ENCODE measurements at regions not wholly inside any gene's neighbourhood (a gene's known extent, or its start where the extent isn't known, plus 50 kb on each side); places are given as distances from the start of the nearest gene placed in this dataset.
A peak's percentile ranks its signal among the peaks of the same experiment; 100 is the strongest.

GRCh38 chr10:63707254-63707910 lies 186.2 kb downstream of the REEP3 start:
- peaks cover 19% of the 10 kb centered on the region for H3K4me1 ChIP-seq (ENCODE audit: insufficient read depth)
- peak overlapping the region; percentile 27 for H3K27ac ChIP-seq
- H3K4me3 ChIP-seq = no peak overlapping the region

GRCh38 chr10:63708421-63708820 lies 187.2 kb downstream of the REEP3 start:
- Histone ChIP-seq H2AFZ (no peak overlapping the region), H3K4me3 (no peak overlapping the region), H3K9me3 (ENCODE audit: low read depth) (no peaks in the 10 kb centered on the region), H3K27ac (no peak overlapping the region), H3K79me2 (no peaks in the 10 kb centered on the region), H3K4me1 (ENCODE audit: insufficient read depth) (peaks cover 28% of the 10 kb centered on the region), H3K27me3 (no peaks in the 10 kb centered on the region), H4K20me1 (ENCODE audit: insufficient read depth, poor library complexity, severe bottlenecking) (no peaks in the 10 kb centered on the region), H3K4me2 (no peak overlapping the region), H3K9me2 (replicated peaks; ENCODE audit: insufficient read depth) (no peaks in the 10 kb centered on the region), H3K36me3 (replicated peaks; ENCODE audit: insufficient read depth, low read depth) (no peaks in the 10 kb centered on the region)
- 91% methylated on average over 5 of the region's 5 CpGs for WGBS (ENCODE audit: low lambda C conversion rate, missing lambda C conversion rate)
- no peak for TF ChIP-seq CTCF (IDR thresholded peaks at IDR 0.05; ENCODE audit: poor library complexity)
- no peak for TF ChIP-seq EZH2phosphoT487 (IDR thresholded peaks at IDR 0.05; ENCODE audit: low read depth, severe bottlenecking, unreplicated experiment)
- no peak for TF ChIP-seq EZH2 (IDR thresholded peaks at IDR 0.05; ENCODE audit: borderline replicate concordance)
- DNase-seq (ENCODE audit: low spot score) = no peak

More at GRCh38 chr10:63707254-63707910, 186.2 kb downstream of the REEP3 start:
- Histone ChIP-seq H3K36me3 (replicated peaks; ENCODE audit: insufficient read depth, low read depth) (no peaks in the 10 kb centered on the region), H3K4me2 (no peak overlapping the region), H4K20me1 (ENCODE audit: insufficient read depth, poor library complexity, severe bottlenecking) (no peaks in the 10 kb centered on the region), H3K79me2 (no peaks in the 10 kb centered on the region), H2AFZ (no peak overlapping the region), H3K9me2 (replicated peaks; ENCODE audit: insufficient read depth) (no peaks in the 10 kb centered on the region), H3K27me3 (no peaks in the 10 kb centered on the region), H3K9me3 (ENCODE audit: low read depth) (no peaks in the 10 kb centered on the region)
- peak; percentile 67 for DNase-seq (ENCODE audit: low spot score)
- TF ChIP-seq EZH2 (IDR thresholded peaks at IDR 0.05; ENCODE audit: borderline replicate concordance) (no peak), EZH2phosphoT487 (IDR thresholded peaks at IDR 0.05; ENCODE audit: low read depth, severe bottlenecking, unreplicated experiment) (no peak), CTCF (IDR thresholded peaks at IDR 0.05; ENCODE audit: poor library complexity) (no peak)
- 88% methylated on average over 1 of the region's 1 CpG for WGBS (ENCODE audit: low lambda C conversion rate, missing lambda C conversion rate)

- Histone ChIP-seq H4K20me1 (ENCODE audit: insufficient read depth, poor library complexity, severe bottlenecking) (no peaks in the 10 kb centered on the region), H3K27me3 (no peaks in the 10 kb centered on the region), H3K79me2 (no peaks in the 10 kb centered on the region), H2AFZ (no peak overlapping the region), H3K36me3 (replicated peaks; ENCODE audit: insufficient read depth, low read depth) (no peaks in the 10 kb centered on the region), H3K4me3 (no peak overlapping the region), H3K4me2 (no peak overlapping the region), H3K27ac (peak overlapping the region; percentile 77), H3K9me3 (ENCODE audit: low read depth) (no peaks in the 10 kb centered on the region), H3K4me1 (ENCODE audit: insufficient read depth) (peaks cover 34% of the 10 kb centered on the region), H3K9me2 (replicated peaks; ENCODE audit: insufficient read depth) (no peaks in the 10 kb centered on the region)
- no peak for TF ChIP-seq EZH2phosphoT487 (IDR thresholded peaks at IDR 0.05; ENCODE audit: low read depth, severe bottlenecking, unreplicated experiment)
- TF ChIP-seq CTCF (IDR thresholded peaks at IDR 0.05; ENCODE audit: poor library complexity) = no peak
- TF ChIP-seq EZH2 (IDR thresholded peaks at IDR 0.05; ENCODE audit: borderline replicate concordance) = no peak
- DNase-seq (ENCODE audit: low spot score) = no peak
Observed at GRCh38 chr10:63710703-63711102, 189.5 kb downstream of the REEP3 start.

Measured in hepatocyte (in vitro differentiated cells).